Nephron progenitor cell (in vitro differentiated cells): ENCODE measurements at regions not wholly inside any gene's neighbourhood (a gene's known extent, or its start where the extent isn't known, plus 50 kb on each side); places are given as distances from the start of the nearest gene placed in this dataset.

Experiments
- DNase-seq: peaks from one replicate; pipeline ENCODE4 v3.0.0; 2021
- H3K27ac Mint-ChIP-seq: 2 replicates; pipeline ENCODE4 v1.8.0; 2021; ENCODE audit warnings: mild to moderate bottlenecking, moderate library complexity, mixed read lengths
- H3K27me3 Mint-ChIP-seq: 2 replicates; pipeline ENCODE4 v1.8.0; 2021; ENCODE audit warnings: mild to moderate bottlenecking, low read depth, mixed read lengths; ENCODE audit not compliant: poor library complexity
- H3K36me3 Mint-ChIP-seq: 2 replicates; pipeline ENCODE4 v1.8.0; 2021; ENCODE audit warnings: low read depth, mixed read lengths
- H3K4me1 Mint-ChIP-seq: 2 replicates; pipeline ENCODE4 v1.8.0; 2021; ENCODE audit warnings: mixed read lengths
- H3K4me3 Mint-ChIP-seq: 2 replicates; pipeline ENCODE4 v1.8.0; 2021; ENCODE audit warnings: mild to moderate bottlenecking, moderate library complexity, mixed read lengths
- H3K9me3 Mint-ChIP-seq: 2 replicates; pipeline ENCODE4 v1.8.0; 2021; ENCODE audit warnings: mild to moderate bottlenecking, moderate library complexity, mixed read lengths
- CTCF ChIP-seq: fragments of 200-600 bp; sonication (generic); IDR thresholded peaks from 2 replicates; pipeline ENCODE4 v1.5.0; 2021; ENCODE audit warnings: antibody characterized with exemption

DNA sequence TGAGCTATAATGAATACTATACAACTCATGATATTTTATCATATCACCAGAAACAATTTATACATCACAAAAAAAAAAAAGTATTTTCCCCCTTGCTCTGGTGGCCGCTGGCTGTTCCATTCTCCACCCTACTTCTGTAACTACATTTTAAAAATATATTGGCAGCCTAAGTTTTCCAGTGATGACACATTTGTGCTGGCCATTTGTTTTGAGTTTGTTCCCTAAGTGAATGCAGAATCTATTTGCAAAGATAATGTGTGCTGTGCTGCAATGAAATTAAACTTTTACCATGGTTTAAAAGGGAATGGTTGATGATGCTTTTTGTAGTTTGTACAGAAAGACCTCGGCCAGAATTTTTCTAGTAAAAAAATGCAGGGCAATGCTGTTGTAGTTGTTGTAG lies 1092.8 kb downstream of the TMTC2 start:
- Mint-ChIP-seq H3K4me3 (no peak overlapping the region), H3K27me3 (no peaks in the 10 kb centered on the region), H3K27ac (no peak overlapping the region), H3K4me1 (peaks cover 6% of the 10 kb centered on the region), H3K36me3 (no peaks in the 10 kb centered on the region), H3K9me3 (peaks cover 7% of the 10 kb centered on the region)
- DNase-seq: no peak
- TF ChIP-seq CTCF: no peak

GRCh38 chr12:83769151-83769550 lies 1082.4 kb downstream of the TMTC2 start:
- DNase-seq: no peak
- Mint-ChIP-seq H3K27me3 (peaks cover 3% of the 10 kb centered on the region), H3K4me3 (no peak overlapping the region), H3K27ac (peak overlapping the region; percentile 93), H3K36me3 (peaks cover 9% of the 10 kb centered on the region), H3K9me3 (peaks cover 24% of the 10 kb centered on the region), H3K4me1 (peaks cover 32% of the 10 kb centered on the region)
- TF ChIP-seq CTCF: no peak

- Mint-ChIP-seq H3K27ac (no peak overlapping the region), H3K4me3 (no peak overlapping the region), H3K27me3 (peaks cover 7% of the 10 kb centered on the region)
These were observed 1081.0 kb downstream of the TMTC2 start for GRCh38 chr12:83767723-83768122.

GRCh38 chr12:83763425-83763824 lies 1076.7 kb downstream of the TMTC2 start:
- peaks cover 16% of the 10 kb centered on the region for H3K4me1 Mint-ChIP-seq
- H3K9me3 Mint-ChIP-seq: peaks cover 26% of the 10 kb centered on the region
- H3K27me3 Mint-ChIP-seq: peaks cover 4% of the 10 kb centered on the region
- H3K27ac Mint-ChIP-seq: no peak overlapping the region
- no peaks in the 10 kb centered on the region for H3K36me3 Mint-ChIP-seq
- DNase-seq: no peak
- H3K4me3 Mint-ChIP-seq: no peak overlapping the region
- no peak for TF ChIP-seq CTCF

More at GRCh38 chr12:83767723-83768122, 1081.0 kb downstream of the TMTC2 start:
- H3K36me3 Mint-ChIP-seq: peaks cover under 1% of the 10 kb centered on the region
- H3K4me1 Mint-ChIP-seq: peaks cover 32% of the 10 kb centered on the region
- no peak for TF ChIP-seq CTCF
- peaks cover 24% of the 10 kb centered on the region for H3K9me3 Mint-ChIP-seq
- no peak for DNase-seq

GRCh38 chr12:83759906-83760305 lies 1073.2 kb downstream of the TMTC2 start:
- H3K36me3 Mint-ChIP-seq: no peaks in the 10 kb centered on the region
- H3K9me3 Mint-ChIP-seq: peaks cover 26% of the 10 kb centered on the region
- no peak overlapping the region for H3K4me3 Mint-ChIP-seq
- peaks cover 4% of the 10 kb centered on the region for H3K27me3 Mint-ChIP-seq
- no peaks in the 10 kb centered on the region for H3K4me1 Mint-ChIP-seq
- no peak for DNase-seq
- no peak for TF ChIP-seq CTCF
- H3K27ac Mint-ChIP-seq: no peak overlapping the region

- Mint-ChIP-seq H3K4me3 (no peak overlapping the region), H3K27ac (no peak overlapping the region), H3K36me3 (no peaks in the 10 kb centered on the region), H3K4me1 (no peaks in the 10 kb centered on the region), H3K27me3 (peaks cover 3% of the 10 kb centered on the region), H3K9me3 (peaks cover 25% of the 10 kb centered on the region)
- no peak for TF ChIP-seq CTCF
- no peak for DNase-seq
These were observed 1072.4 kb downstream of the TMTC2 start for GRCh38 chr12:83758888-83759631.
